Tibial nerve (tissue), 4 donors: ENCODE measurements at regions not wholly inside any gene's neighbourhood (a gene's known extent, or its start where the extent isn't known, plus 50 kb on each side); places are given as distances from the start of the nearest gene placed in this dataset.

Source experiments
- DNase-seq, 2 donors: peaks; one replicate each; pipeline ENCODE4 v3.0.0-alpha.2; 2019; ENCODE audit warnings: low spot score in 2 of 2
- H3K27ac ChIP-seq, 4 donors: fragments of 200-600 bp; sonication (generic) in 3 of 4; one replicate each; pipeline ENCODE4 v1.5.1; 2017 to 2019; ENCODE audit warnings: mild to moderate bottlenecking in 1 of 4
- H3K27me3 ChIP-seq, 2 donors: fragments of 200-600 bp; sonication (generic) in 1 of 2; one replicate each; pipeline versions ENCODE4 v1.5.1 to v1.6.0; 2017 to 2019
- H3K36me3 ChIP-seq, 3 donors: fragments of 200-600 bp; sonication (generic); one replicate each; pipeline ENCODE4 v1.5.1; 2018 to 2019
- H3K4me1 ChIP-seq, 4 donors: fragments of 200-600 bp; sonication (generic) in 3 of 4; one replicate each; pipeline ENCODE4 v1.5.1; 2017 to 2019
- H3K4me3 ChIP-seq, 4 donors: fragments of 200-600 bp; sonication (generic) in 3 of 4; one replicate each; pipeline ENCODE4 v1.5.1; 2017 to 2019; ENCODE audit warnings: mild to moderate bottlenecking in 1 of 4, moderate library complexity in 1 of 4
- H3K9me3 ChIP-seq, 4 donors: fragments of 200-600 bp; sonication (generic) in 3 of 4; one replicate each; pipeline ENCODE4 v1.5.1; 2017 to 2019
- CTCF ChIP-seq, 5 experiments: fragments of 200-600 bp in 3 of 5; fragments of 450-650 bp in 2 of 5; sonication (generic) in 3 of 5; IDR thresholded peaks; one replicate each; pipeline ENCODE4 v1.5.1; 2016 to 2019; ENCODE audit warnings: antibody characterized with exemption in 5 of 5, mild to moderate bottlenecking in 3 of 5, moderate library complexity in 2 of 5
- EP300 ChIP-seq, 2 donors: sonication (generic); formaldehyde crosslinking; IDR thresholded peaks; one replicate each; pipeline ENCODE4 v1.6.1; 2017; ENCODE audit warnings: antibody characterized with exemption in 2 of 2, mild to moderate bottlenecking in 1 of 2
- POLR2A ChIP-seq, 2 donors: fragments of 450-650 bp; IDR thresholded peaks; one replicate each; pipeline ENCODE4 v1.6.1; 2017; ENCODE audit warnings: antibody characterized with exemption in 2 of 2, mild to moderate bottlenecking in 2 of 2, moderate library complexity in 2 of 2
- WGBS, 2 donors: methylation state at CpG; one replicate each; pipeline ENCODE4 v1.1.5; 2018; 5-methylcytosine and 5-hydroxymethylcytosine counted together

- no peak for DNase-seq
- peak overlapping the region in 2 of 4 donors; percentile 3 to 49 for H3K27ac ChIP-seq
- H3K36me3 ChIP-seq = peaks cover 0 to 5% (median 0%) of the 10 kb centered on the region in 3 donors
- H3K27me3 ChIP-seq = no peaks in the 10 kb centered on the region
- no peak overlapping the region for H3K4me3 ChIP-seq
- peaks cover 0 to 34% (median 7%) of the 10 kb centered on the region in 4 donors for H3K4me1 ChIP-seq
- TF ChIP-seq EP300 (IDR thresholded peaks at IDR 0.05) (no peak), POLR2A (IDR thresholded peaks at IDR 0.05) (no peak), CTCF (IDR thresholded peaks at IDR 0.05) (no peak)
- no peaks in the 10 kb centered on the region for H3K9me3 ChIP-seq
- WGBS, 2 donors = 51 to 57% methylated on average over 3 of the region's 3 CpGs
These were observed 131.5 kb downstream of the DLEU7 start for GRCh38 chr13:50711996-50712395.

GRCh38 chr13:50712456-50712855, 131.0 kb downstream of the DLEU7 start:
- H3K9me3 ChIP-seq = no peaks in the 10 kb centered on the region
- no peak for DNase-seq
- H3K36me3 ChIP-seq = peaks cover 0 to 5% (median 0%) of the 10 kb centered on the region in 3 donors
- H3K4me3 ChIP-seq = no peak overlapping the region
- TF ChIP-seq CTCF (IDR thresholded peaks at IDR 0.05) (no peak), EP300 (IDR thresholded peaks at IDR 0.05) (peak in 1 of 2 donors; percentile 45), POLR2A (IDR thresholded peaks at IDR 0.05) (no peak)
- H3K27me3 ChIP-seq = no peaks in the 10 kb centered on the region
- H3K27ac ChIP-seq = peak overlapping the region in 2 of 4 donors; percentile 3 to 49
- 37 to 41% methylated on average over 3 of the region's 3 CpGs for WGBS, 2 donors
- peaks cover 0 to 34% (median 7%) of the 10 kb centered on the region in 4 donors for H3K4me1 ChIP-seq

- 60 to 76% methylated on average over 7 of the region's 7 CpGs for WGBS, 2 donors
- H3K4me1 ChIP-seq = peaks cover 0 to 34% (median 6%) of the 10 kb centered on the region in 4 donors
- H3K4me3 ChIP-seq = no peak overlapping the region
- peaks cover 0 to 5% (median 0%) of the 10 kb centered on the region in 3 donors for H3K36me3 ChIP-seq
- H3K27ac ChIP-seq = peak overlapping the region in 2 of 4 donors; percentile 3 to 49
- TF ChIP-seq POLR2A (IDR thresholded peaks at IDR 0.05) (no peak), CTCF (IDR thresholded peaks at IDR 0.05) (no peak), EP300 (IDR thresholded peaks at IDR 0.05) (no peak)
- no peaks in the 10 kb centered on the region for H3K27me3 ChIP-seq
- no peak for DNase-seq
- H3K9me3 ChIP-seq = no peaks in the 10 kb centered on the region
These were observed 130.6 kb downstream of the DLEU7 start for GRCh38 chr13:50712881-50713280.

- H3K27ac ChIP-seq = no peak overlapping the region
- 79 to 83% methylated on average over 12 of the region's 12 CpGs for WGBS, 2 donors
- peak in 1 of 2 donors; percentile 44 for DNase-seq
- H3K4me1 ChIP-seq = peaks cover 0 to 28% (median 3%) of the 10 kb centered on the region in 4 donors
- H3K9me3 ChIP-seq = no peaks in the 10 kb centered on the region
- TF ChIP-seq EP300 (IDR thresholded peaks at IDR 0.05) (peak in 1 of 2 donors; percentile 78), CTCF (IDR thresholded peaks at IDR 0.05) (no peak)
- H3K4me3 ChIP-seq = no peak overlapping the region
- H3K27me3 ChIP-seq = no peaks in the 10 kb centered on the region
- H3K36me3 ChIP-seq = peaks cover 0 to 5% (median 0%) of the 10 kb centered on the region in 3 donors
These were observed 129.8 kb downstream of the DLEU7 start for GRCh38 chr13:50713523-50714248.

- DNase-seq = no peak
- H3K4me1 ChIP-seq = peaks cover 0 to 26% (median 3%) of the 10 kb centered on the region in 4 donors
- H3K36me3 ChIP-seq = peaks cover 0 to 5% (median 0%) of the 10 kb centered on the region in 3 donors
- no peaks in the 10 kb centered on the region for H3K27me3 ChIP-seq
- TF ChIP-seq POLR2A (IDR thresholded peaks at IDR 0.05) = no peak
- no peak for TF ChIP-seq CTCF (IDR thresholded peaks at IDR 0.05)
- no peak for TF ChIP-seq EP300 (IDR thresholded peaks at IDR 0.05)
- no peaks in the 10 kb centered on the region for H3K9me3 ChIP-seq
- H3K4me3 ChIP-seq = no peak overlapping the region
- WGBS, 2 donors = 90 to 93% methylated on average over 12 of the region's 12 CpGs
- H3K27ac ChIP-seq = no peak overlapping the region
These were observed 128.6 kb downstream of the DLEU7 start for GRCh38 chr13:50714891-50715290.
